Thyroid gland (tissue), 4 donors: ENCODE measurements at regions not wholly inside any gene's neighbourhood (a gene's known extent, or its start where the extent isn't known, plus 50 kb on each side); places are given as distances from the start of the nearest gene placed in this dataset.

ENCODE experiments used
- CTCF ChIP-seq, 6 experiments: fragments of 200-600 bp in 3 of 6; fragments of 450-650 bp in 3 of 6; sonication (generic) in 3 of 6; IDR thresholded peaks; one replicate each; pipeline ENCODE4 v1.5.1; 2016 to 2019; ENCODE audit warnings: antibody characterized with exemption in 6 of 6, mild to moderate bottlenecking in 2 of 6, inconsistent platforms in 1 of 6, moderate library complexity in 1 of 6
- POLR2A ChIP-seq, 2 donors: fragments of 450-650 bp; IDR thresholded peaks; one replicate each; pipeline ENCODE4 v1.6.1; 2017; ENCODE audit warnings: antibody characterized with exemption in 2 of 2, mild to moderate bottlenecking in 2 of 2, moderate library complexity in 1 of 2

GRCh38 chr9:11326231-11326630 lies 713.4 kb upstream of the PTPRD start:
- TF ChIP-seq CTCF (IDR thresholded peaks at IDR 0.05) (no peak), POLR2A (IDR thresholded peaks at IDR 0.05) (no peak)
